WTC11 (cell line): ENCODE measurements at regions not wholly inside any gene's neighbourhood (a gene's known extent, or its start where the extent isn't known, plus 50 kb on each side); places are given as distances from the start of the nearest gene placed in this dataset.
A peak's percentile ranks its signal among the peaks of the same experiment; 100 is the strongest.

Source experiments
- ATAC-seq: fragments of 200-7000 bp; cut with Tn5 transposase; 2 replicates; pipeline ENCODE4 v1.10.0; 2021; ENCODE audit warnings: mild to moderate bottlenecking, moderate library complexity
- CTCF ChIA-PET: fragments of 300-600 bp; sonication (Branson Sonifier 250); formaldehyde crosslinking; loops from one replicate; lab custom pipeline; 2021; ENCODE audit warnings: antibody characterized with exemption; lab: Charles Lee
- POLR2A ChIA-PET: fragments of 350-600 bp; sonication (Branson Sonifier 250); formaldehyde crosslinking; loops from one replicate; lab custom pipeline; 2021; ENCODE audit warnings: antibody characterized with exemption; lab: Charles Lee
- DNase-seq: peaks from one replicate; pipeline ENCODE4 v3.0.0; 2021; ENCODE audit warnings: low spot score
- H3K27ac Mint-ChIP-seq: 2 replicates; pipeline ENCODE4 v1.8.0; 2021; ENCODE audit warnings: mixed read lengths
- H3K27me3 Mint-ChIP-seq: 2 replicates; pipeline ENCODE4 v1.8.0; 2021; ENCODE audit warnings: low read depth, mild to moderate bottlenecking, moderate library complexity, mixed read lengths
- H3K36me3 Mint-ChIP-seq: 2 replicates; pipeline ENCODE4 v1.8.0; 2021; ENCODE audit warnings: mixed read lengths
- H3K4me1 Mint-ChIP-seq: 2 replicates; pipeline ENCODE4 v1.8.0; 2022; ENCODE audit warnings: mixed read lengths
- H3K4me3 Mint-ChIP-seq: 2 replicates; pipeline ENCODE4 v1.8.0; 2021; ENCODE audit warnings: mild to moderate bottlenecking, moderate library complexity, mixed read lengths
- H3K9me3 Mint-ChIP-seq: 2 replicates; pipeline ENCODE4 v1.8.0; 2021; ENCODE audit warnings: mixed read lengths
- ATF1 ChIP-seq: sonication (generic); formaldehyde crosslinking; IDR thresholded peaks from 2 replicates; pipeline ENCODE4 v1.8.1; 2023; ENCODE audit warnings: mild to moderate bottlenecking, moderate library complexity, missing genetic modification reagents
- ATF2 ChIP-seq: sonication (generic); formaldehyde crosslinking; IDR thresholded peaks from 2 replicates; pipeline ENCODE4 v1.8.1; 2022; ENCODE audit warnings: low read depth, missing genetic modification reagents, borderline replicate concordance
- CDX4 ChIP-seq: fragments of 250-450 bp; sonication (Bioruptor Pico); IDR thresholded peaks from 2 replicates; pipeline ENCODE4 v1.9.0; 2021; ENCODE audit warnings: moderate library complexity, mild to moderate bottlenecking, inconsistent platforms, borderline replicate concordance
- CREM ChIP-seq: sonication (generic); formaldehyde crosslinking; IDR thresholded peaks from 2 replicates; pipeline ENCODE4 v1.8.1; 2022; ENCODE audit warnings: mild to moderate bottlenecking, missing genetic modification reagents, moderate library complexity
- E2F5 ChIP-seq: sonication (generic); formaldehyde crosslinking; IDR thresholded peaks from 2 replicates; pipeline ENCODE4 v1.8.1; 2022; ENCODE audit warnings: mild to moderate bottlenecking, moderate library complexity, missing genetic modification reagents
- ELF4 ChIP-seq: sonication (generic); formaldehyde crosslinking; IDR thresholded peaks from 2 replicates; pipeline ENCODE4 v1.8.1; 2022; ENCODE audit warnings: low read depth, mild to moderate bottlenecking, moderate library complexity, missing genetic modification reagents
- ESRRA ChIP-seq: sonication (generic); formaldehyde crosslinking; IDR thresholded peaks from 2 replicates; pipeline ENCODE4 v1.8.1; 2022; ENCODE audit warnings: mild to moderate bottlenecking, missing genetic modification reagents, borderline replicate concordance
- HMGA2 ChIP-seq: fragments of 250-450 bp; sonication (Bioruptor Pico); IDR thresholded peaks from 2 replicates; pipeline ENCODE4 v1.4.0; 2021; ENCODE audit warnings: mild to moderate bottlenecking, moderate library complexity
- MLX ChIP-seq: sonication (generic); formaldehyde crosslinking; IDR thresholded peaks from 2 replicates; pipeline ENCODE4 v1.8.1; 2023; ENCODE audit warnings: mild to moderate bottlenecking, missing genetic modification reagents, moderate library complexity
- MYBL2 ChIP-seq: sonication (generic); formaldehyde crosslinking; IDR thresholded peaks from 2 replicates; pipeline ENCODE4 v1.8.1; 2023; ENCODE audit warnings: mild to moderate bottlenecking, moderate library complexity, missing genetic modification reagents
- NFYB ChIP-seq: sonication (generic); formaldehyde crosslinking; conservative IDR thresholded peaks from 2 replicates; pipeline ENCODE4 v1.8.0; 2022; ENCODE audit warnings: low read depth, missing genetic modification reagents
- RORB ChIP-seq: fragments of 250-450 bp; sonication (Bioruptor Pico); IDR thresholded peaks from 2 replicates; pipeline ENCODE4 v1.9.0; 2021; ENCODE audit warnings: mild to moderate bottlenecking
- STAT6 ChIP-seq: sonication (generic); formaldehyde crosslinking; conservative IDR thresholded peaks from 2 replicates; pipeline ENCODE4 v1.8.1; 2023; ENCODE audit warnings: mild to moderate bottlenecking, low read depth, missing genetic modification reagents, moderate library complexity
- ZNF121 ChIP-seq: sonication (generic); formaldehyde crosslinking; IDR thresholded peaks from 2 replicates; pipeline ENCODE4 v1.8.0; 2023; ENCODE audit warnings: missing genetic modification reagents
- ZNF138 ChIP-seq: sonication (generic); formaldehyde crosslinking; conservative IDR thresholded peaks from 2 replicates; pipeline ENCODE4 v1.8.1; 2022; ENCODE audit warnings: mild to moderate bottlenecking, moderate library complexity, missing genetic modification reagents
- ZNF219 ChIP-seq: sonication (generic); formaldehyde crosslinking; IDR thresholded peaks from 2 replicates; pipeline ENCODE4 v1.8.0; 2023; ENCODE audit warnings: missing genetic modification reagents, mild to moderate bottlenecking, borderline replicate concordance
- ZNF671 ChIP-seq: fragments of 250-450 bp; sonication (Bioruptor Pico); IDR thresholded peaks from 2 replicates; pipeline ENCODE4 v1.8.0; 2021; ENCODE audit warnings: mild to moderate bottlenecking
- TF ChIP-seq, protein P1 (sequence below): fragments of 250-450 bp; sonication (Bioruptor Pico); IDR thresholded peaks from 2 replicates; pipeline ENCODE4 v1.8.0; 2021; ENCODE audit warnings: mild to moderate bottlenecking
- TF ChIP-seq, protein P2 (sequence below): sonication (generic); formaldehyde crosslinking; IDR thresholded peaks from 2 replicates; pipeline ENCODE4 v1.8.1; 2022; ENCODE audit warnings: missing genetic modification reagents, borderline replicate concordance
- TF ChIP-seq, protein P3 (sequence below): sonication (generic); formaldehyde crosslinking; IDR thresholded peaks from 2 replicates; pipeline ENCODE4 v1.8.0; 2022; ENCODE audit warnings: mild to moderate bottlenecking, missing genetic modification reagents

DNA sequence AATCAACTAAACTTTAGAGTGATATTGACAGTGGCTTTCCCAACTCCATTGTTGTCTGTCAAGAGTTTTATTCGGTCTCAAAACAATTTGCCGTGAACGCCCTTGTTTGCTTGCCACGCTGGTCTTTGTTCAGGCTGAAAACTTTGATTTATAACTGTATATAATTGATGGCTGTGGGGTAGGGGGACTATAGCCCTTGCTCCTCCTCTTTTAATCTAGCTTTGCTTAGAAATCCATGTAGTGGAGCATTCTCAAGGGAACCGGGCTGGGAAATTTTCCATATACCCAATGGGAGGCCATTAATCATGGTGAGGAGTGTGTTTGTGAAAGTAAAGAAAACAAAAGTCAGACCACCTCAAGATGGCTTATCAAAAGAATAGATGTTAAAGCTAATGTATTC is 339.8 kb upstream of the RARB start (continued):
- TF ChIP-seq ZNF671 (CRISPR knock-in tag) (no peak), NFYB (CRISPR knock-in tag) (no peak), ATF2 (CRISPR knock-in tag) (no peak)

GRCh38 chr3:25090698-25091453 is 337.2 kb upstream of the RARB start:
- H3K27ac Mint-ChIP-seq: 0 out of 2 replicates have a peak overlapping the region, but pooled peaks have one; percentile 19
- peaks cover 4% of the 10 kb centered on the region; the same call in 1 of the 2 replicates for H3K36me3 Mint-ChIP-seq
- H3K9me3 Mint-ChIP-seq: peaks cover 5% of the 10 kb centered on the region
- ChIA-PET CTCF (interaction anchor here (1.4 kb wide), 1 partner anchor 57 kb away, joined by 7 read pairs; no protein-coding TSS in a partner anchor), POLR2A (no interaction called here)
- DNase-seq (no peak), ATAC-seq (no peak)
- H3K4me3 Mint-ChIP-seq: no peak overlapping the region
- no peak for TF ChIP-seq E2F5 (CRISPR knock-in tag)
- TF ChIP-seq RORB (CRISPR knock-in tag): no peak
- no peak for TF ChIP-seq STAT6
- TF ChIP-seq CREM (CRISPR knock-in tag): no peak
- TF ChIP-seq, protein P1, sequence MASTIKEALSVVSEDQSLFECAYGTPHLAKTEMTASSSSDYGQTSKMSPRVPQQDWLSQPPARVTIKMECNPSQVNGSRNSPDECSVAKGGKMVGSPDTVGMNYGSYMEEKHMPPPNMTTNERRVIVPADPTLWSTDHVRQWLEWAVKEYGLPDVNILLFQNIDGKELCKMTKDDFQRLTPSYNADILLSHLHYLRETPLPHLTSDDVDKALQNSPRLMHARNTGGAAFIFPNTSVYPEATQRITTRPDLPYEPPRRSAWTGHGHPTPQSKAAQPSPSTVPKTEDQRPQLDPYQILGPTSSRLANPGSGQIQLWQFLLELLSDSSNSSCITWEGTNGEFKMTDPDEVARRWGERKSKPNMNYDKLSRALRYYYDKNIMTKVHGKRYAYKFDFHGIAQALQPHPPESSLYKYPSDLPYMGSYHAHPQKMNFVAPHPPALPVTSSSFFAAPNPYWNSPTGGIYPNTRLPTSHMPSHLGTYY (CRISPR knock-in tag): no peak
- TF ChIP-seq HMGA2: no peak
- TF ChIP-seq ATF1 (CRISPR knock-in tag): no peak
- TF ChIP-seq ZNF138: no peak
- TF ChIP-seq ZNF219 (CRISPR knock-in tag): no peak
- TF ChIP-seq, protein P2, sequence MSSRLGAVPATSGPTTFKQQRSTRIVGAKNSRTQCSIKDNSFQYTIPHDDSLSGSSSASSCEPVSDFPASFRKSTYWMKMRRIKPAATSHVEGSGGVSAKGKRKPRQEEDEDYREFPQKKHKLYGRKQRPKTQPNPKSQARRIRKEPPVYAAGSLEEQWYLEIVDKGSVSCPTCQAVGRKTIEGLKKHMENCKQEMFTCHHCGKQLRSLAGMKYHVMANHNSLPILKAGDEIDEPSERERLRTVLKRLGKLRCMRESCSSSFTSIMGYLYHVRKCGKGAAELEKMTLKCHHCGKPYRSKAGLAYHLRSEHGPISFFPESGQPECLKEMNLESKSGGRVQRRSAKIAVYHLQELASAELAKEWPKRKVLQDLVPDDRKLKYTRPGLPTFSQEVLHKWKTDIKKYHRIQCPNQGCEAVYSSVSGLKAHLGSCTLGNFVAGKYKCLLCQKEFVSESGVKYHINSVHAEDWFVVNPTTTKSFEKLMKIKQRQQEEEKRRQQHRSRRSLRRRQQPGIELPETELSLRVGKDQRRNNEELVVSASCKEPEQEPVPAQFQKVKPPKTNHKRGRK (CRISPR knock-in tag): no peak
- TF ChIP-seq, protein P3, sequence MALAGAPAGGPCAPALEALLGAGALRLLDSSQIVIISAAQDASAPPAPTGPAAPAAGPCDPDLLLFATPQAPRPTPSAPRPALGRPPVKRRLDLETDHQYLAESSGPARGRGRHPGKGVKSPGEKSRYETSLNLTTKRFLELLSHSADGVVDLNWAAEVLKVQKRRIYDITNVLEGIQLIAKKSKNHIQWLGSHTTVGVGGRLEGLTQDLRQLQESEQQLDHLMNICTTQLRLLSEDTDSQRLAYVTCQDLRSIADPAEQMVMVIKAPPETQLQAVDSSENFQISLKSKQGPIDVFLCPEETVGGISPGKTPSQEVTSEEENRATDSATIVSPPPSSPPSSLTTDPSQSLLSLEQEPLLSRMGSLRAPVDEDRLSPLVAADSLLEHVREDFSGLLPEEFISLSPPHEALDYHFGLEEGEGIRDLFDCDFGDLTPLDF (CRISPR knock-in tag): no peak
- TF ChIP-seq ZNF121: no peak
- no peak for TF ChIP-seq ESRRA
- no peak for TF ChIP-seq ELF4 (CRISPR knock-in tag)
- no peak for TF ChIP-seq CDX4 (CRISPR knock-in tag)
- no peak for TF ChIP-seq MLX (CRISPR knock-in tag)
- no peak for TF ChIP-seq MYBL2 (CRISPR knock-in tag)
- no peak for TF ChIP-seq NFYB (CRISPR knock-in tag)
- no peaks in the 10 kb centered on the region for H3K27me3 Mint-ChIP-seq
- H3K4me1 Mint-ChIP-seq: peaks cover 60% of the 10 kb centered on the region
